Uterus (tissue), 3 donors: ENCODE measurements at regions not wholly inside any gene's neighbourhood (a gene's known extent, or its start where the extent isn't known, plus 50 kb on each side); places are given as distances from the start of the nearest gene placed in this dataset.

ENCODE experiments used
- DNase-seq, 2 donors: peaks; one replicate each; pipeline ENCODE4 v3.0.0-alpha.2; 2019 to 2020
- H3K27ac ChIP-seq, 2 donors: fragments of 200-600 bp; sonication (generic); 1 replicate in 1 of 2; 2 replicates in 1 of 2; pipeline ENCODE4 v1.5.1; 2016 to 2018
- H3K27me3 ChIP-seq, 2 donors: fragments of 200-600 bp; sonication (generic); one replicate each; pipeline ENCODE4 v1.5.1; 2018 to 2019; ENCODE audit warnings: control low read depth in 1 of 2
- H3K36me3 ChIP-seq, 2 donors: fragments of 200-600 bp; sonication (generic); one replicate each; pipeline ENCODE4 v1.5.1; 2019; ENCODE audit warnings: control low read depth in 1 of 2
- H3K4me1 ChIP-seq, 2 donors: fragments of 200-600 bp; sonication (generic); one replicate each; pipeline ENCODE4 v1.5.1; 2018 to 2019; ENCODE audit warnings: control low read depth in 1 of 2
- H3K4me3 ChIP-seq, 2 donors: fragments of 200-600 bp; sonication (generic); 1 replicate in 1 of 2; 2 replicates in 1 of 2; pipeline ENCODE4 v1.5.1; 2018 to 2019; ENCODE audit warnings: mild to moderate bottlenecking in 1 of 2
- H3K9me3 ChIP-seq, 2 donors: fragments of 200-600 bp; sonication (generic); one replicate each; pipeline ENCODE4 v1.5.1; 2019; ENCODE audit warnings: control low read depth in 1 of 2
- POLR2A ChIP-seq, 2 donors: fragments of 450-650 bp; IDR thresholded peaks; one replicate each; pipeline ENCODE4 v1.6.1; 2016; ENCODE audit warnings: antibody characterized with exemption in 2 of 2, mild to moderate bottlenecking in 1 of 2, moderate library complexity in 1 of 2
- intact Hi-C: fragments of 100-400 bp; cut with DNase I; formaldehyde crosslinking; loops from one replicate; pipeline ENCODE4 v1.15.1; 2023; ENCODE audit warnings: low total_unique reads
- TF ChIP-seq, protein P1 (sequence below), 4 experiments: fragments of 200-600 bp in 2 of 4; fragments of 450-650 bp in 2 of 4; sonication (generic) in 2 of 4; IDR thresholded peaks; one replicate each; pipeline ENCODE4 v1.5.1; 2016 to 2019; ENCODE audit warnings: antibody characterized with exemption in 4 of 4, mild to moderate bottlenecking in 2 of 4, moderate library complexity in 1 of 4
- donor health status: DM: yes; HTN: yes; CAD: no.

DNA sequence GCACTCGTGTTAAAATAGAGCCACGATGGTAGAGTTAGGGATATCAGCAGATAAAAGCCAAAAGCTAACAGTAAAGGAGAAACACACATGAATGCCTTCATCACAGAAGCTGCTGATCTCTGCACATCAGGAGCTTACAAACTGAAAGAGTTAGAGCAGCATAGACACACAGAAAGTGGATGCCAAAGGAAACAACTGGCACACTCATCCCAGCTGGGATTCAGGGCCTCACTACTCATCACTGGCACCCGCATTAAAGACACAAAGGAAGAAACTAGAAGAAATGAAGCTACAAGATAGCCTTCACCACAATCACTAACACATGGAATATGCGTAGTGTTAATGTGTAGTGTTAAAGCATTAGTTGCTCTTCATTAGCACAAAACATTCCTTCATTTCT lies 156.4 kb upstream of the TBL1X start:
- Histone ChIP-seq H3K27ac (no peak overlapping the region), H3K4me1 (no peaks in the 10 kb centered on the region)
- DNase-seq, result no peak

DNA sequence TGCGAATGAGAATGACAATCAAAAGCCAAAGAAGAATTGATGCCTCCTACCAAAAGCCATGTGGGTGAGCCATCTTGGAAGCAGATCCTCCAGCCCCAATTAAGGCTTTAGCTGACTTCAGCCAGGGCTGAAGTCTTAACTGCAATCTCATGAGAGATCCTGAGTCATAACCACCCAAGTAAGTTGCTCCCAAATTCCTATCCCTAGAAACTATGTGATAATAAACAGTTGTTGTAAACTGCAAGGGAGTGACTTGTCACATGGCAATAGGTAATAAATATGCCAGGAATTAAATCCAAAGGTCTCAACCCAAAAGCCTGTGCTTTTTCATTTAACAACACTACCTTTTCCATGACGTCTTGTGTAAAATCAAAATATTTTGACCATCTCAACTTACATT lies 154.2 kb upstream of the TBL1X start:
- no peaks in the 10 kb centered on the region for H3K9me3 ChIP-seq
- no peaks in the 10 kb centered on the region for H3K4me1 ChIP-seq
- H3K27me3 ChIP-seq, result no peaks in the 10 kb centered on the region
- TF ChIP-seq, protein P1, sequence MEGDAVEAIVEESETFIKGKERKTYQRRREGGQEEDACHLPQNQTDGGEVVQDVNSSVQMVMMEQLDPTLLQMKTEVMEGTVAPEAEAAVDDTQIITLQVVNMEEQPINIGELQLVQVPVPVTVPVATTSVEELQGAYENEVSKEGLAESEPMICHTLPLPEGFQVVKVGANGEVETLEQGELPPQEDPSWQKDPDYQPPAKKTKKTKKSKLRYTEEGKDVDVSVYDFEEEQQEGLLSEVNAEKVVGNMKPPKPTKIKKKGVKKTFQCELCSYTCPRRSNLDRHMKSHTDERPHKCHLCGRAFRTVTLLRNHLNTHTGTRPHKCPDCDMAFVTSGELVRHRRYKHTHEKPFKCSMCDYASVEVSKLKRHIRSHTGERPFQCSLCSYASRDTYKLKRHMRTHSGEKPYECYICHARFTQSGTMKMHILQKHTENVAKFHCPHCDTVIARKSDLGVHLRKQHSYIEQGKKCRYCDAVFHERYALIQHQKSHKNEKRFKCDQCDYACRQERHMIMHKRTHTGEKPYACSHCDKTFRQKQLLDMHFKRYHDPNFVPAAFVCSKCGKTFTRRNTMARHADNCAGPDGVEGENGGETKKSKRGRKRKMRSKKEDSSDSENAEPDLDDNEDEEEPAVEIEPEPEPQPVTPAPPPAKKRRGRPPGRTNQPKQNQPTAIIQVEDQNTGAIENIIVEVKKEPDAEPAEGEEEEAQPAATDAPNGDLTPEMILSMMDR (IDR thresholded peaks at IDR 0.05), result no peak
- TF ChIP-seq POLR2A (IDR thresholded peaks at IDR 0.05), result no peak
- DNase-seq, result no peak
- H3K36me3 ChIP-seq, result no peaks in the 10 kb centered on the region
- intact Hi-C loops, result no loop called here
- H3K27ac ChIP-seq, result peak overlapping the region; percentile 39 to 43
- no peak overlapping the region for H3K4me3 ChIP-seq

More for the DNA sequence above, 156.4 kb upstream of the TBL1X start:
- intact Hi-C loops, result no loop called here
- H3K9me3 ChIP-seq, result no peaks in the 10 kb centered on the region
- H3K36me3 ChIP-seq, result no peaks in the 10 kb centered on the region
- H3K4me3 ChIP-seq, result no peak overlapping the region
- TF ChIP-seq POLR2A (IDR thresholded peaks at IDR 0.05), result no peak
- TF ChIP-seq, protein P1 (IDR thresholded peaks at IDR 0.05), result no peak
- no peaks in the 10 kb centered on the region for H3K27me3 ChIP-seq

DNA sequence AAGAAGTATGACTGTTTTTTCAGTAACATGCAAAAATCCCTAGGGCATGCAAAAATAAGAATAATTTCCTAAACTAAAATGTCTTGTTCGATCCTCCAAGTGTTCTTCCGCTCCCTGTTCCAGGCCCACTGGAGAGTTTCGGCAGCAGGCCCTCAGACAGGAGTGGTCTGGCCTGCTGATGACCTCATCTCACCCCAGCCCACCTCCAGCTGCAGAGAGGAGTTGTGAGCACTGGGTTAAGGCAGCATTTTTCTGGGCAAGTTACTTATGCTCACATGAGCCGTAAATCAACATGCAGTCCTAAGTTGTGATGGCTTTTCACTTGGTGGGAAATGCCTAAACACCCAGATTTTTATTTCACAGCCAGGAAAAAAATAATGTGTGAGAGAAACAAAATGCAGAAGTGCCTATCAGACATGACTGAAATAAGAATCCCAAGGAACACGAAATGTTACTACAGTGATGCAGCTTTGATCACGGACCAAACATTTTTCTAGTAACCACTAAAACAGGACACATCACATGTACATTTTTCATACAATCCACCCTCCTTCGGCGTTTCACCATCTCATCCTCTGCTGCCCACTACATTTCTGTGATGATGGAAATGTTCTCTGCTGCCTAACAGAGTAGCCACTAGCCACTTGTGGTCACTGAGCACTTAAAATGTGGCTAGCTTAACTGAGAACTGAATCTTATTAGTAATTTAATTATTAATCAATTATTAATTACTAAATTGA lies 153.3 kb upstream of the TBL1X start:
- intact Hi-C loops, result no loop called here
- DNase-seq, result no peak
- H3K27ac ChIP-seq, result peak overlapping the region; percentile 9 to 39
- no peak overlapping the region for H3K4me3 ChIP-seq
- H3K27me3 ChIP-seq, result no peaks in the 10 kb centered on the region
- H3K9me3 ChIP-seq, result no peaks in the 10 kb centered on the region
- TF ChIP-seq POLR2A (IDR thresholded peaks at IDR 0.05), result no peak
- no peaks in the 10 kb centered on the region for H3K4me1 ChIP-seq
- no peaks in the 10 kb centered on the region for H3K36me3 ChIP-seq

DNA sequence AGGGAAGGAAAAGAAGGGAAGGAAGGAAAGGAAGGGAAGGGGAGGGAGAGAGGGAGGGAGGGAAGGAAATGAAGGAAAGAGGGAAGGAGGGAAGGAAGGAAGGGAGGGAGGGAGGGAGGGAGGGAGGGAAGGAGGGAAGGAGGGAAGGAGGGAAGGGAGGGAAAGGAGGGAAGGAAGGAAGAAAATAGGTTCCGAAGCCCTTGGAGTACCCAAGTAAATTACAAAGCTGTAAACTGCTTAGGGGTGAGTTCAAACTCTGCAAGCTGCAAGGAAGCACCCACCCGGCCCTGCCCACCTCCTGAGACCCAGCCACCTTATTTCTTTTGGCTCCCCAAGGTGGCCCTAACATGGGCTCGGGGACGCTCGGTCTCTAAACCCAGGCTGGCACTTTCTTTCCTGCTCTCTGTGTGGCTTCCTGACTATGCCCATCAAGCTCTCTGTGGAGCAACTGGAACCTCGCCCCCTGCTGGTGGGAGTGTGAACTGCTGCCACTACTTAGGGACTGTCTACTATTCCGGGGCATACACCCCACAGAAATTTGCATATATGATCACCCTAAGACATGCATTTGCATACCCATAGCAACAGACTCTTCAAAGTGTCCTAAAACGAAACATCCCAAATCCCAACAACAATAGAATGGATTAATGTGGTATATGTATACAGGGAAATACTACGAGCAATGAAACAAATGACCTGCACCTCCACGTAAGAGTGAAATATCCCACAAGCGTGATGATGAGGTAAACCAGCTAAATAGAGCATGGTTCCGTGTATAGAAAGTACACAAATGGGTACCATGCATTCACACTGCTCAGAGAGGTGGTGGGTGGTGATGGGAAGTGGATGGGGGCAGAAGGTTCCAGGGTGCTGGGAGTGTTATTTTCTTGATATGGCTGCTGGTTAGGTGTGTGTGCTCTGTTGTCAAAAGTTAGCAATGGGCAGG lies 151.7 kb upstream of the TBL1X start:
- Histone ChIP-seq H3K27ac (no peak overlapping the region), H3K36me3 (no peaks in the 10 kb centered on the region), H3K27me3 (no peaks in the 10 kb centered on the region), H3K4me1 (no peaks in the 10 kb centered on the region), H3K9me3 (no peaks in the 10 kb centered on the region), H3K4me3 (no peak overlapping the region)
- intact Hi-C loops, result no loop called here
- TF ChIP-seq, protein P1 (IDR thresholded peaks at IDR 0.05), result peak; percentile 14 to 39 (median 26)
- TF ChIP-seq POLR2A (IDR thresholded peaks at IDR 0.05), result no peak
- no peak for DNase-seq

DNA sequence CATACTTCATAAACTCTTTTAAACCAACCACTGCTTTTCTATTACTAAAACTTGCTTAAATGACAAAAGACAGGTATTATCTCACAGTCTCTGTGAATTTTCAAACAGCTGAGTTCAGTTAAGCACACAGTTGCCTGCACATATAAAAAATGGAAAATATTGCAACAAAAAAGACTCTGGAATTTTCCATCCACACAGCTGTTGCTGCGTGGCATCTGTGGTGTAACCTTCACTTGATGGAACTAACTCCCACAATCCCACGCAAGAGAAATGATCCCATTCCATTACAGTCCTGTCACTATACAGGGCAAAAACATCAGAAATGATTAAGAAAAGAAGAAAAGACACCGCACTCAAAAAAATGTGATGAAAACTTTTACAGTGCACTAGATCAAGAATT lies 149.8 kb upstream of the TBL1X start:
- no peak for DNase-seq

More for the DNA sequence above, 149.8 kb upstream of the TBL1X start:
- TF ChIP-seq, protein P1 (IDR thresholded peaks at IDR 0.05), result no peak
- no peak for TF ChIP-seq POLR2A (IDR thresholded peaks at IDR 0.05)
- Histone ChIP-seq H3K36me3 (no peaks in the 10 kb centered on the region), H3K27ac (no peak overlapping the region), H3K27me3 (no peaks in the 10 kb centered on the region), H3K4me3 (no peak overlapping the region), H3K4me1 (no peaks in the 10 kb centered on the region), H3K9me3 (no peaks in the 10 kb centered on the region)
- intact Hi-C loops, result no loop called here
